GM12865 (cell line): ENCODE measurements at regions not wholly inside any gene's neighbourhood (a gene's known extent, or its start where the extent isn't known, plus 50 kb on each side); places are given as distances from the start of the nearest gene placed in this dataset.

Experiments used
- DNase-seq: peaks from one replicate; pipeline ENCODE4 v3.0.0; 2010; ENCODE audit warnings: low read depth
- H3K4me3 ChIP-seq: 2 replicates; pipeline ENCODE4 v1.5.1; 2011; ENCODE audit warnings: mild to moderate bottlenecking, low read depth, low read length, control low read depth
- TF ChIP-seq, protein P1 (sequence below): IDR thresholded peaks from 2 replicates; pipeline ENCODE4 v1.5.1; 2011; ENCODE audit warnings: low read length, control low read depth, low read depth, inconsistent platforms; ENCODE audit not compliant: insufficient read depth; ENCODE audit errors: missing control alignments

GRCh38 chr3:106628407-106628806 lies 748.8 kb upstream of the CCDC54 start:
- H3K4me3 ChIP-seq = no peak overlapping the region
- DNase-seq = no peak
- TF ChIP-seq, protein P1, sequence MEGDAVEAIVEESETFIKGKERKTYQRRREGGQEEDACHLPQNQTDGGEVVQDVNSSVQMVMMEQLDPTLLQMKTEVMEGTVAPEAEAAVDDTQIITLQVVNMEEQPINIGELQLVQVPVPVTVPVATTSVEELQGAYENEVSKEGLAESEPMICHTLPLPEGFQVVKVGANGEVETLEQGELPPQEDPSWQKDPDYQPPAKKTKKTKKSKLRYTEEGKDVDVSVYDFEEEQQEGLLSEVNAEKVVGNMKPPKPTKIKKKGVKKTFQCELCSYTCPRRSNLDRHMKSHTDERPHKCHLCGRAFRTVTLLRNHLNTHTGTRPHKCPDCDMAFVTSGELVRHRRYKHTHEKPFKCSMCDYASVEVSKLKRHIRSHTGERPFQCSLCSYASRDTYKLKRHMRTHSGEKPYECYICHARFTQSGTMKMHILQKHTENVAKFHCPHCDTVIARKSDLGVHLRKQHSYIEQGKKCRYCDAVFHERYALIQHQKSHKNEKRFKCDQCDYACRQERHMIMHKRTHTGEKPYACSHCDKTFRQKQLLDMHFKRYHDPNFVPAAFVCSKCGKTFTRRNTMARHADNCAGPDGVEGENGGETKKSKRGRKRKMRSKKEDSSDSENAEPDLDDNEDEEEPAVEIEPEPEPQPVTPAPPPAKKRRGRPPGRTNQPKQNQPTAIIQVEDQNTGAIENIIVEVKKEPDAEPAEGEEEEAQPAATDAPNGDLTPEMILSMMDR = no peak

- H3K4me3 ChIP-seq = no peak overlapping the region
- peak; percentile 33 for DNase-seq
- TF ChIP-seq, protein P1 = no peak
Observed at GRCh38 chr3:106629215-106629832, 747.9 kb upstream of the CCDC54 start.

- DNase-seq = no peak
- TF ChIP-seq, protein P1 = no peak
- H3K4me3 ChIP-seq = no peak overlapping the region
Observed at GRCh38 chr3:106631373-106632108, 745.7 kb upstream of the CCDC54 start.

DNA sequence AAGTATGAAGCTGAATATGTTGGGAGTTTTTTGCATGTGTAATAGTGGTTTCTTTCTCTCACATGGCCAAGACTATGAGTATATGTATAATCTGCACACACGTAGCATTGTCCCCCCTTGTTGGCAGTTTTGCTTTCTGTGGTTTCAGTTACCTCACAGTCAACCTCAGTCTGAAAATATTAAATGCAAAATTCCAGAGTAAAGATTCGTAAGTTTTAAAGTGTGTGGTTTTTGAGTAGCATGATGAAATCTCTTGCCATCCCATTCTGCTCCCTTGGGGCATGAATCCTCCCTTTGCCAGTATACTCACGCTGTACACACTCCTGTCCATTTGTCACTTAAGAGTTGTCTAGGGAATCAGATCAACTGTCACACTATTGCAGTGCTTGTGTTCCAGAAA lies 742.0 kb upstream of the CCDC54 start:
- DNase-seq = peak; percentile 4
- no peak overlapping the region for H3K4me3 ChIP-seq
- TF ChIP-seq, protein P1 = no peak

GRCh38 chr3:106635826-106636225 lies 741.4 kb upstream of the CCDC54 start:
- TF ChIP-seq, protein P1 = no peak
- H3K4me3 ChIP-seq = no peak overlapping the region
- no peak for DNase-seq

DNA sequence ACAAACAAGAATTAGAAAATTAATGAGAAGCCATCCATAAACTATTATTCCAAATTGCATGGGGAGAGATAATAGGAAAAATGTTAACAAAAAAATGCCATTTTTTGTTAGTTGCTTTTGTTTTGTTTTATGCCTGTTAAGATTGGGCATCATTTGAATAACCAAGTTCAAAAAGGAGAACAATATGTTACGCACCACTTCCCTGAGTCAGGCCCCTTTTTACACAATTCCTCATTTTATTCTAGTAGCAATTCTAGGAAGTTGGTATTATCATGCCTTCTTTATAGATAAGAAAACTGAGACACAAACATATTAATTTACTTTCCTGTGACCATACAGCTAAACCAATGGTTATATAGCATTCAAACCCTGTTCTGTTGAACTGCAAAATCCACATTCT lies 736.9 kb upstream of the CCDC54 start:
- H3K4me3 ChIP-seq = no peak overlapping the region
- TF ChIP-seq, protein P1 = no peak
- DNase-seq = no peak
